Caki2 (cell line): ENCODE measurements at regions not wholly inside any gene's neighbourhood (a gene's known extent, or its start where the extent isn't known, plus 50 kb on each side); places are given as distances from the start of the nearest gene placed in this dataset.
A peak's percentile ranks its signal among the peaks of the same experiment; 100 is the strongest.
"Not testable (repeated sequence)": the region's sequence is repeated elsewhere in the genome, so short reads cannot be mapped to it uniquely, and the experiment has no call there.

Experiments used
- DNase-seq: peaks from one replicate; pipeline ENCODE4 v3.0.0-alpha.2; 2015; ENCODE audit warnings: low read depth
- in situ Hi-C: cut with HindIII; loops from 2 replicates; pipeline ENCODE4 v1.10.0; 2016; ENCODE audit warnings: low sequenced_read_pairs, low pct_unique_long_range_greater_than_20kb, mixed read lengths

DNA sequence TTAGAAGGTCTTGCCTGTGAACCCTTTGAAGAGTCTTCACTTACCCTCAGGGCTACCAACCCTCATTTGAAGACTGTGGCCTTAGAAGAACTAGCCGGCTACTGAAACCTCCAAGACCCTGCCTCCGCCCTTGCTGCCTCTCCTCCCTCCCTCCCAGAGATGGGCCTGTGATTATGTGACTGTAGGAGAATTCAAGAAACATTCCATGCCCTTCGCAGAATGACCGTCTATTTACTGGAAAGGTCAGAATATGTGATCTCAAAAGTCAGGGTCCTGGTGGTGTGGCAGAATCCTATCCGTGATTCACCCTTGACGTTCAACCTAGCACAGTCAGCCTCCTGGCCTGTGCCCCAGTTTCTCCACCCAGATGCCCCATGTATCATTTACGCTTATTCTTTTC, 109.6 kb downstream of the CTNND1 start:
- DNase-seq, result no peak
- in situ Hi-C loops, result no loop called here

- DNase-seq, result no peak
- in situ Hi-C loops, result no loop called here
Observed at GRCh38 chr11:57873196-57873911, 111.8 kb downstream of the CTNND1 start.

DNA sequence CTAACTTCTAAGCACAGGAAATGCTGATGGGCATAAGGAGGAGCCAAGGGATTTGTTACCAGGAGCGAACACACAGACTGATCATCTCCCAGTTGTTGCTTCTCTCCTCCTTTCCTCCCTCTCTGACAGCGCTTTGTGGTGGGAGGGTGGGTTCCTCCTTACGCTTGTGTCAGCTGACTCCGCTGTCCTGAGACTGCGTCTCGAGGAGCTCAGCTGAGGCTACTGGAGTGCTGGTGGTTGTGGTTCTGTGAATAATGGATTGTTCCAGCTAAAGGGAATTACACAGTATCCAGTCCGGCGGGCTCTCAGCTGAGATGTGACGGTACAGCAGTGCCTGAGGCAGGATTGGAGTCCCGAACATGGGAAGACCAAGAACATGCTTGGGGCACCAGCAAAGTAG, 113.4 kb downstream of the CTNND1 start:
- in situ Hi-C loops, result no loop called here
- no peak for DNase-seq

DNA sequence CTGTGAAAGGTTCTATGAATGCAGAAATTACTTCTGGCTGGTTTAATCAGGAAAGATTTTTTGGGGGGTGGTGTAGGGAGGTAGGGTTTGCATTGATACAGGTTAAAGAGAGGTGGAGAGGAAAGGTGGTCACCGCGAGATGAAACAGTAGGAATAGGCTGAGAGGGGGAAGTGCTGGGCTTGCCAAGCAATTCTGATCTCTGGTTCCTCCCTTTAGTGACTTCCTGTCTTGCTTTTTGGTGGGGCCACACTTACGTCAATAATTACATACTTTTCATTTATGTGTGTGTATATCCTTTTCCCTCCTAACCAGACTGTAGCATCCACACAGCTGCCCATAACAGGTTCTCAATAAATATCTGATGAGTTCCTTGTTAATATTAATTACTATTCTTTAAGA, 120.0 kb downstream of the CTNND1 start:
- in situ Hi-C loops, result no loop called here
- no peak for DNase-seq

GRCh38 chr11:57883630-57884029, 122.0 kb downstream of the CTNND1 start:
- DNase-seq, result no peak
- in situ Hi-C loops, result no loop called here

- in situ Hi-C loops, result no loop called here
- DNase-seq, result peak; percentile 20
Observed at GRCh38 chr11:57885298-57886050, 123.9 kb downstream of the CTNND1 start.

DNA sequence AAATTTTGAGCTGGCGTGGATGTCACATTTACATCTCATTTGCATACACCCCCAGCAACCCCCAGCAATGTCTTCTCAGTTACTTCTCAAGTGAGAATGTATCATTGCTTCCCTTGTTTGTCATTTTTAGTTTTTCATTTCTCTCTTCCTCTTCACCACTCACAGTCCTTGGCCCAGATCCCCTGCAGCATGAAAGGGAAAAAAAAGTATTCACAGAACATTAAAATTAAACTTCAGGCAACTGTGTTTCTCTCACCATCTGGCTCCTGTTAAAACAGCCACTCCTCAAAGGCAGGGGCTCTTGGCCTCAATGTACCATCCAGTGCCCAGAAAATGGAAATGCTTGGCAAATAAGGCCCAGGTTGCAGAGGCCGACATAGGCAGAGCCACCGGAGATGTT, 126.8 kb downstream of the CTNND1 start:
- in situ Hi-C loops, result no loop called here
- no peak for DNase-seq

- no peak for DNase-seq
- in situ Hi-C loops, result no loop called here
Observed at GRCh38 chr11:57890521-57890920, 128.9 kb downstream of the CTNND1 start.

DNA sequence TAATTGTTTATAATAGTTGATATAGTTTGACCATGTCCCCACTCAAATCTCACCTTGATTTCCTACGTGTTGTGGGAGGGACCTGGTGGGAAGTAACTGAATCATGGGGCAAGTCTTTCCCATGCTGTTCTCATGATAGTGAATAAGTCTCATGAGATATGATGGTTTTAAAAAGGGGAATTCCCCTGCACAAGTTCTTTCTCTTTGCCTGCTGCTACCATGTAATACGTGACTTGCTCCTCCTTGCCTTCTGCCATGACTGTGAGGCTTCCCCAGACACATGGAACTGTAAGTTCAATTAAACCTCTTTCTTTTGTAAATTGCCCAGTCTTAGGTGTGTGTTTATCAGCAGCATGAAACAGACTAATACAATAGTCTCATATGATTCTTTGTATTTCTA, 130.5 kb upstream of the OR9Q1 start:
- in situ Hi-C loops, DNase-seq: not testable (repeated sequence)

DNA sequence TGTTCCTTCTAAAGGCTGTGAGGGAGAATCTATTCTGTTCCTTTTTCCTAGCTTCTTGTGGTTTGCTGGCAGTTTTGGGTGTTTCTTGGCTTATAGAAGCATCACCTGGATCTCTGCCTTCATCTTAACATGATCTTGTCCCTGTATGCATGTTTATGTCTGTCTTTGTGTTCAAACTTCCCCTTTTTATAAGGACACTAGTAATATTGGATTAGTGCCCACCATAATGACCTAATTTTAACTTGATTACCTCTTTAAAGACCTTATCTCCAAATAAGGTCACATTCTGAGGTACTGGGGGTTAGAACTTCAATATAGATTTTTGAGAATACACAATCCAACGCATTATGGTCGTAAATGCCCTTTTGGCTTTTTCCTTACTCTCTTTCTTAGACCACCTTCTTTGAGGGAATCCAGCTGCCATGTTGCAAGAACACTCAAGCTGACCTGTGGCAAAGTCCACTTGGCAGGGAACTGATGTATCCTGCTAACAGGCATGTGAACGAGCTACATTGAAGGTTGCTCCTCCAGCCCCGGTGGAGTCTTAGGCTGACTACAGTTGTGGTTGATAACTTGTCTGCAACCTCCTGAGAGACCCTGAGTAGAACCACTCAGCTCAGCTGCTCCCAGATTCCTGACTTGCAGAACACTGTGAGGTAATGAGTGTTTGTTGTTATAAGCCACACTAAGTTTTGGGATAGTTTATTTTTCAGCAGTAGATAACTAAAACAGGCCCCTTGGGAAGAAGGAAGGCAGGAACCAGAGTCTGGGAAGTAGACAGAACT, 127.1 kb upstream of the OR9Q1 start:
- in situ Hi-C loops, result no loop called here
- no peak for DNase-seq

DNA sequence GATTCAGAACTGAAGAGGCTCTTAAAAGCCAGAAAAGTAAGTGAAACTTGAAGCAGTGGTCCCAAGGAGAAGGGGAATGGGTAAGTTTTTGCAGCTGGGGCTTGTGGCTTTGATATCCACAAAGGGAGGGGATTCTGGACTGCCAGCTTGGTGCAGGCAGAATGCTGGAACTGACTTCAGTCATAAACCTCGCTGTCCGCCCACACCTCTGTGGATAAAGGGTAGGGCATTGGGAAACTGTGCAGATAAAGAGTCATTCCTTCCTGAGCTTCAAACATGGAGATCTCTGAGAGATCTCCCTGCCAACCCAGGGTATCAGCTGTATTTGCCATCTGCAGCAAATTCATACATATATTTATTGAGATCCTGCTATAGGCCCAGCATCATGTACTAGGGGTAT, 124.3 kb upstream of the OR9Q1 start:
- in situ Hi-C loops, result no loop called here
- no peak for DNase-seq

GRCh38 chr11:57900320-57900719, 123.4 kb upstream of the OR9Q1 start:
- DNase-seq, result peak; percentile 53
- in situ Hi-C loops, result no loop called here

DNA sequence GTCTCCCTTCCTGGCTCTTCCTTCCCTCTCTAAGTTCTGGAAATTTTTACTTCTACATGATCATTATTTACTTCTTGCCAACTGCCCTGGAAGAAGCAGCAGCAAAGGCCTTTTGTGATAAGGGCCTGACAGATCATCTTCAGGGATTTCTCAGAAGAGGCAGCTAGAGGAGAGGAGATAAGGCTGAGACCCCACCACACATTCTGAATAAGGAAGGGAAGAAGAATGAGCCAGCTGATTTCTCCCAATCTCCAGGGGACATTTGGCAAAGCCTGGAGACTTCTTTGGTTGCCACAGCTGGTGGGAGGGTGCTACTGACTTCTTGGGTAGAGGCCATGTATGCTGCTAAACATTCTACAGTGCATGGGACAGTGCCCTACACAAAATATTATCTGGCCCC, 122.4 kb upstream of the OR9Q1 start:
- in situ Hi-C loops, result no loop called here

GRCh38 chr11:57901756-57902155, 121.9 kb upstream of the OR9Q1 start:
- DNase-seq, result no peak
- in situ Hi-C loops, result no loop called here

More for the DNA sequence above, 122.4 kb upstream of the OR9Q1 start:
- DNase-seq, result no peak

DNA sequence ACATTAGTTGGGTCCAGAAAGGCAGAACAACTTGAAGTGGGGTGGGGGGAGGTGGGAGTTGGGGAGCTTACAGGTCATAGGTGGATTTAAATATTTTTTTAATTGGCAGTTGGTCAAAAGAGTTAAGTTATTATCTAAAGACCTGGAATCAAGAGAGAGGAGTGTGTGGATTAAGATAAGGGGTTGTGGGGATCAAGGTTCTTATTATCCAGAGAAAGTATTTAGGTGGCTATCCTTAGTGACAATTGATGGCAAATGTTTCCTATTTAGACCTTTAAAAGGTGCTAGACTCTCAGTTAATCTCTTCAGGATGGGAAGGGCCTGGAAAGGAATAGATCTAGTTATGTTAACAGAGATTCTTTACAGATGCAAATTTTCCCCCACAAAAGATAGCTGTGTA, 120.7 kb upstream of the OR9Q1 start:
- no peak for DNase-seq
- in situ Hi-C loops, result no loop called here

GRCh38 chr11:57903441-57904123, 120.1 kb upstream of the OR9Q1 start:
- in situ Hi-C loops, result no loop called here
- peak; percentile 67 for DNase-seq

- peak; percentile 38 for DNase-seq
- in situ Hi-C loops, result no loop called here
Observed at GRCh38 chr11:57904376-57904775, 119.3 kb upstream of the OR9Q1 start.

DNA sequence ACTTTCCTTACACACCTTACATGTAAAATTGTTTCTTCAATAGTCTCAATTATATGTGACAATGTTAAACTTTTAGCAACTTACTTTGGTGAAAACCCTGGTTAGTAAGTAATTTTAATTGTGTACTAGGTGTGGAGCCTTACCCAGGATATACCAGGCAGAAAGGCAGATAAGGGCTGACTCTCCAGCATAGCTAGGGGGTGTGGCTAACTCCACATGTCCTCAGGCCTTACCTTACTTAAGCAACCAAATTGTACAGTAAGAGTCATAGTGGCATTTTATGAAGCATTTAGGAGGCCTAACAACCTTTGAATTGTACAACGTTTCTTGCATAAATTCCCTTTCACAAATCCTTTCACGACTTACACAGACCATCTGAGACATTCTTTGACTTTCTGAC, 118.2 kb upstream of the OR9Q1 start:
- DNase-seq, result no peak
- in situ Hi-C loops, result no loop called here

- DNase-seq, in situ Hi-C loops: not testable (repeated sequence)
Observed at GRCh38 chr11:57908399-57908798, 115.3 kb upstream of the OR9Q1 start.
